ENCODE measurements at regions not wholly inside any gene's neighbourhood (a gene's known extent, or its start where the extent isn't known, plus 50 kb on each side); places are given as distances from the start of the nearest gene placed in this dataset.

GRCh38 chr5:4295663-4296339 is 700.2 kb downstream of the IRX1 start:
- H3K14ac ChIP-seq (ENCODE audit: insufficient read depth, low read length) = no peak overlapping the region
- peaks cover 3% of the 10 kb centered on the region; the same call in 1 of the 2 replicates for H3K27me3 Mint-ChIP-seq (ENCODE audit: low read depth)
- H3K36me3 Mint-ChIP-seq (ENCODE audit: insufficient read depth in 1 of 3, low read depth in 3 of 3) = no peaks in the 10 kb centered on the region
- H3K9me3 Mint-ChIP-seq = peaks cover 0 to 3% of the 10 kb centered on the region in 2 experiments; a peak in 2 of 5 replicates
- H2AFZ ChIP-seq (ENCODE audit: low read length) = peak overlapping the region; percentile 57
- H3K4ac ChIP-seq (ENCODE audit: low read depth, low read length) = no peak overlapping the region
- no peak overlapping the region for H3K23ac ChIP-seq (ENCODE audit: insufficient read length, low read depth, low read length)
- H3K9ac ChIP-seq (ENCODE audit: extremely low read depth, insufficient read length, low read length) = no peak overlapping the region
- no peak overlapping the region for H4K8ac ChIP-seq (replicated peaks; ENCODE audit: insufficient read length, low read depth, low read length)
- peak; percentile 92 for TF ChIP-seq CTCF (conservative IDR thresholded peaks at IDR 0.05)
- no peaks in the 10 kb centered on the region for H3K79me1 ChIP-seq (ENCODE audit: insufficient read depth, low read depth, low read length, poor library complexity, severe bottlenecking)
- H3K9me3 ChIP-seq (ENCODE audit: control insufficient read depth, low read depth, low read length) = no peaks in the 10 kb centered on the region
- H2BK12ac ChIP-seq (ENCODE audit: insufficient read length, low read depth, low read length) = no peak overlapping the region
- no peak overlapping the region for H4K91ac ChIP-seq (ENCODE audit: insufficient read length, low read depth, low read length)
- no peaks in the 10 kb centered on the region for H3K4me1 ChIP-seq (ENCODE audit: insufficient read depth, low read length)
- no peak overlapping the region for H2BK20ac ChIP-seq (ENCODE audit: low read depth, low read length, poor library complexity, severe bottlenecking)
- H3K18ac ChIP-seq (ENCODE audit: insufficient read length, low read depth, low read length) = no peak overlapping the region
- no peak overlapping the region; a peak in 1 of 5 replicates for H3K4me3 Mint-ChIP-seq
- WGBS (ENCODE audit: extremely low coverage, insufficient read length, low lambda C conversion rate) = no CpG with 5 or more reads among the region's 13 CpGs
- H3K79me2 ChIP-seq (ENCODE audit: insufficient read depth, low read length) = no peaks in the 10 kb centered on the region
- H2BK120ac ChIP-seq (ENCODE audit: low read depth, low read length, poor library complexity, severe bottlenecking) = no peak overlapping the region
- no peak overlapping the region for H3T11ph ChIP-seq (ENCODE audit: low read length)
- H2BK15ac ChIP-seq (ENCODE audit: low read depth, low read length) = no peak overlapping the region
- H3K4me2 ChIP-seq (ENCODE audit: insufficient read depth, insufficient read length, low read length) = no peak overlapping the region
- no peak overlapping the region for H2BK5ac ChIP-seq (ENCODE audit: insufficient read length, low read length)
- peak; percentile 60 for DNase-seq
- H3K23me2 ChIP-seq (ENCODE audit: insufficient read length, low read depth, low read length, poor library complexity, severe bottlenecking) = no peaks in the 10 kb centered on the region
- H3K27ac ChIP-seq (ENCODE audit: insufficient read length, low read depth, low read length) = no peak overlapping the region
- peak overlapping the region in 1 of 3 experiments; percentile 58; a peak in 1 of 7 replicates for H3K27ac Mint-ChIP-seq
- no peak overlapping the region for H4K5ac ChIP-seq (ENCODE audit: insufficient read length, low read depth, low read length)
- no peak overlapping the region for H3K56ac ChIP-seq (ENCODE audit: insufficient read length, low read depth, low read length)
- H3K4me1 Mint-ChIP-seq = peaks cover 16 to 21% of the 10 kb centered on the region in 2 experiments
- H2AK5ac ChIP-seq (ENCODE audit: insufficient read length, low read length) = no peak overlapping the region
- no peaks in the 10 kb centered on the region for H4K20me1 ChIP-seq (ENCODE audit: control insufficient read depth, insufficient read depth, insufficient read length)
- no peaks in the 10 kb centered on the region for H3K27me3 ChIP-seq (ENCODE audit: insufficient read depth, low read length)

All from H9 (cell line).